GM12865 (cell line): ENCODE measurements at regions not wholly inside any gene's neighbourhood (a gene's known extent, or its start where the extent isn't known, plus 50 kb on each side); places are given as distances from the start of the nearest gene placed in this dataset.

Experiments used
- DNase-seq: peaks from one replicate; pipeline ENCODE4 v3.0.0; 2010; ENCODE audit warnings: low read depth
- H3K4me3 ChIP-seq: 2 replicates; pipeline ENCODE4 v1.5.1; 2011; ENCODE audit warnings: mild to moderate bottlenecking, low read depth, low read length, control low read depth
- TF ChIP-seq, protein P1 (sequence below): IDR thresholded peaks from 2 replicates; pipeline ENCODE4 v1.5.1; 2011; ENCODE audit warnings: low read length, control low read depth, low read depth, inconsistent platforms; ENCODE audit not compliant: insufficient read depth; ENCODE audit errors: missing control alignments

DNA sequence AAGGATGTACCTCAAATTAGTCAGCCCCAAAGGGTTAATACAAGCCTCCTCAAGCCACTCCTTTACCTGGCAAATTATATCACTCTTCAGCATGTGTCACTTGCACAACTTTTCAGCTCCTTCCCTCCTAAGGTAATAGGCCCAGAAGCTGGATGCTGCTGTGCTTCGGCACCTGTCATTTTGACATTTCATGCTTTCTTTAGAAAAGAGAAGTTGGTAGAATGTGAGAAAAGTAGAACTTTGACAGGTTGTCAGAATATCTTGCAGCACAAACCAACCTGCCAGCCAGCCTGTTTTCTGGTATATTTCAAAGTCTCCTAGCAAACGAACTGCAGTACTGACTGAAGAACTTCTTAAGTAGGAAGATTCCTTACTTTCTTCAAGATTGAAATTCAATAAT lies 2136.9 kb downstream of the MAT2B start:
- TF ChIP-seq, protein P1, sequence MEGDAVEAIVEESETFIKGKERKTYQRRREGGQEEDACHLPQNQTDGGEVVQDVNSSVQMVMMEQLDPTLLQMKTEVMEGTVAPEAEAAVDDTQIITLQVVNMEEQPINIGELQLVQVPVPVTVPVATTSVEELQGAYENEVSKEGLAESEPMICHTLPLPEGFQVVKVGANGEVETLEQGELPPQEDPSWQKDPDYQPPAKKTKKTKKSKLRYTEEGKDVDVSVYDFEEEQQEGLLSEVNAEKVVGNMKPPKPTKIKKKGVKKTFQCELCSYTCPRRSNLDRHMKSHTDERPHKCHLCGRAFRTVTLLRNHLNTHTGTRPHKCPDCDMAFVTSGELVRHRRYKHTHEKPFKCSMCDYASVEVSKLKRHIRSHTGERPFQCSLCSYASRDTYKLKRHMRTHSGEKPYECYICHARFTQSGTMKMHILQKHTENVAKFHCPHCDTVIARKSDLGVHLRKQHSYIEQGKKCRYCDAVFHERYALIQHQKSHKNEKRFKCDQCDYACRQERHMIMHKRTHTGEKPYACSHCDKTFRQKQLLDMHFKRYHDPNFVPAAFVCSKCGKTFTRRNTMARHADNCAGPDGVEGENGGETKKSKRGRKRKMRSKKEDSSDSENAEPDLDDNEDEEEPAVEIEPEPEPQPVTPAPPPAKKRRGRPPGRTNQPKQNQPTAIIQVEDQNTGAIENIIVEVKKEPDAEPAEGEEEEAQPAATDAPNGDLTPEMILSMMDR: no peak
- no peak for DNase-seq
- no peak overlapping the region for H3K4me3 ChIP-seq

DNA sequence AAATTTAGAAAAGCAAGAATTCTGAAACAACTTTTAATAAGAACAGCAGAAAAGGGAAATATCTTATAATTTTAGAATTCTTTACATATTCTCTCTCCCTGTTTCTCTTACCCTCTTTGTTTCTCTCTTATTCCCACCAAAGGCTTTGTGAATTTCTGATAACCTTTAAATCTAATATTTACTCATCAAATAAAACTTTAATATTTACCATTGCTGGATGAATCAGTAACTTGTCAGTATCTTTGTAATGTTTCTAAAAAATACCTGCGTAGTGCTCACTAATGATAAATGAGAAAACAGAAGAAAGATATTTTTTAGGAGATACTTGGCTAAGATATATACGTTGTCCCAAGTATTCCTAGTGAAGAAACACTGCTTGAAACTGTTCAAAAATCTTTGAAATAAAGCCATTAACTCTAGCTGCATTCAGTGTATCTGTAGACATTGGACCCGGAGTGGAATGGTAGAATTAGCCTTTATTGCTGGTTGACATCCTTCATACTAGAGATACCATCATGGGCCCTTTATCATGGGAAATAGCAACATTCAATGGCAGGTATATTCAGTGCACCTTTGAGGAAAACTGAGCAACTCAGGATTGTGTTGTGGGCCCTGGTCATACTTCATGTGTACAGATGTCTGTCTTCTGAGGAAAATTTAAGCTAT lies 2160.4 kb downstream of the MAT2B start:
- TF ChIP-seq, protein P1: no peak

GRCh38 chr5:165673499-165673898 lies 2168.1 kb downstream of the MAT2B start:
- DNase-seq: no peak
- TF ChIP-seq, protein P1: no peak
- no peak overlapping the region for H3K4me3 ChIP-seq

More for the DNA sequence above, 2160.4 kb downstream of the MAT2B start:
- no peak overlapping the region for H3K4me3 ChIP-seq
- no peak for DNase-seq

GRCh38 chr5:165695796-165696195 lies 2190.4 kb downstream of the MAT2B start:
- TF ChIP-seq, protein P1: no peak
- no peak for DNase-seq
- no peak overlapping the region for H3K4me3 ChIP-seq

DNA sequence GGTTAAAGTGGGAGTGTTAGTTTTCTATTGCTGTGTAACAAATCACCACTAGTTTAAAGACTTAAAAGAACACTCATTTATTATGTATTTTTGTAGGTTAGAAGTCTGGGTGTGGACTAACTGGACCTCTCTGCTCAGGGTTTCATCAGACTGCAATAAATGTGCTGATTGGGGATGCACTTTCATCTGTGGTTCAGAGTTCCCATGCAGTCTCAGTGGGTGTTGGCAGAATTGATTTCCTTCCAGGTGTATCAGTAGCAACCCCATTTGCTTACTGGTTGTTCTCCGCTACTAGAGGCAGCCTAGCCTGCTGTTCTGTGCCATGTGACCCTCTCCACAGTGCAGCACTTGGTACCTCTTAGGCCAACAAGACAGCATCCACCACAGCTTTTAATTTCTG lies 2200.5 kb downstream of the MAT2B start:
- TF ChIP-seq, protein P1: no peak
- no peak for DNase-seq

GRCh38 chr5:165712011-165712410 lies 2206.6 kb downstream of the MAT2B start:
- TF ChIP-seq, protein P1: no peak
- no peak overlapping the region for H3K4me3 ChIP-seq
- no peak for DNase-seq

More for the DNA sequence above, 2200.5 kb downstream of the MAT2B start:
- no peak overlapping the region for H3K4me3 ChIP-seq

DNA sequence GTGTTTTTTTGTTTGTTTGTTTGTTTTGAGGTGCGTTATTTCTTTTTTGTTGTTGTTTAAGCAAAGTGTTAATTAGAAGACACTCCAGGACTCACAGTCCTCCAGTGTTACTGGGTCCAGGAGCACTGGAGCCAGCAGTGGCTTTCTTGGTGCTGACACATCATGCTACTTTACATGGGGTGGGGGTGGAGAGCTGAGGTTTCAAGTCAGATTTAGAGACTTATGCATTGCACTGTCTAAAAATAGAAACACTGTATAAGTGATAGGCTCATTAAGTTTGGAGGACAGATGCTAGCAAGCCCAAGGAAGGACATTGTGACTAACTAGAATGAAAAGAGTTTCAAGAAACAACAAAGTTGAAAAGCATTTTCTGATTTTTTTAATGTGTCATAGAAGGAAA lies 2209.2 kb downstream of the MAT2B start:
- TF ChIP-seq, protein P1: no peak
- no peak overlapping the region for H3K4me3 ChIP-seq
- DNase-seq: no peak
